ENCODE measurements at regions not wholly inside any gene's neighbourhood (a gene's known extent, or its start where the extent isn't known, plus 50 kb on each side); places are given as distances from the start of the nearest gene placed in this dataset.

- ChIA-PET CTCF (no interaction called here), POLR2A (no interaction called here), RAD21 (ENCODE audit: low non-redundant PET in 1 of 2, low total read pairs in 2 of 2, uncharacterized antibody in 2 of 2, unreplicated experiment in 2 of 2) (no interaction called here)
- no peak overlapping the region for H3K27ac ChIP-seq (ENCODE audit: low read depth, low read length)
- no peaks in the 10 kb centered on the region for H3K4me1 ChIP-seq (ENCODE audit: control insufficient read depth in 1 of 2, insufficient read depth in 2 of 2, low read length in 2 of 2)
- DNase-seq (ENCODE audit: low read depth, low spot score), result no peak
- no peak overlapping the region for H3K9ac ChIP-seq (ENCODE audit: low read length)
- ATAC-seq, result no peak
- TF ChIP-seq ATF3 (IDR thresholded peaks at IDR 0.05) (no peak), ZFX (IDR thresholded peaks at IDR 0.05) (no peak), EZH2 (IDR thresholded peaks at IDR 0.05) (no peak), CTCF (IDR thresholded peaks at IDR 0.05 in 2 of 3, conservative IDR thresholded peaks at IDR 0.05 in 1 of 3; ENCODE audit: borderline replicate concordance in 1 of 3, insufficient read depth in 1 of 3, low read depth in 2 of 3, low read length in 2 of 3) (no peak), MAX (IDR thresholded peaks at IDR 0.05) (no peak), REST (IDR thresholded peaks at IDR 0.05; ENCODE audit: low read depth) (no peak), JUND (IDR thresholded peaks at IDR 0.05) (no peak), ZBTB33 (IDR thresholded peaks at IDR 0.05; ENCODE audit: extremely low read depth, insufficient replicate concordance, low read length) (no peak), TCF7L2 (IDR thresholded peaks at IDR 0.05; ENCODE audit: borderline replicate concordance, extremely low read depth, insufficient read depth, insufficient read length) (no peak), FOSL1 (IDR thresholded peaks at IDR 0.05; ENCODE audit: low read depth) (no peak), EZH2phosphoT487 (IDR thresholded peaks at IDR 0.05; ENCODE audit: borderline replicate concordance) (no peak), RAD21 (IDR thresholded peaks at IDR 0.05; ENCODE audit: low read depth) (no peak), YY1 (IDR thresholded peaks at IDR 0.05; ENCODE audit: extremely low read depth, insufficient replicate concordance, low read depth, low read length) (no peak), SP1 (IDR thresholded peaks at IDR 0.05; ENCODE audit: low read depth) (no peak), ZNF274 (IDR thresholded peaks at IDR 0.05; ENCODE audit: low read depth, low read length) (no peak)
- H4K20me1 ChIP-seq (ENCODE audit: insufficient read depth), result no peaks in the 10 kb centered on the region; the same call in 1 of the 2 replicates
- BruUV-seq (replicated peaks), result no TSS peak
- no peak overlapping the region for H2AFZ ChIP-seq (ENCODE audit: low read depth, low read length, poor library complexity, severe bottlenecking)
- intact Hi-C loops (cut with micrococcal nuclease), result no loop called here
- peaks cover 3 to 15% of the 10 kb centered on the region in 2 experiments; a peak in 1 of 4 replicates for H3K9me3 ChIP-seq (ENCODE audit: control insufficient read depth in 1 of 2, insufficient read depth in 1 of 2, low read depth in 1 of 2, low read length in 2 of 2)
- no peak overlapping the region for H3K4me2 ChIP-seq (ENCODE audit: low read length)
- no peaks in the 10 kb centered on the region for H3K79me2 ChIP-seq (ENCODE audit: insufficient read depth, low read length)
- H3K36me3 ChIP-seq (ENCODE audit: control insufficient read depth in 1 of 2, insufficient read depth in 2 of 2, low read length in 2 of 2), result no peaks in the 10 kb centered on the region
- H3K9me2 ChIP-seq (ENCODE audit: insufficient read depth), result no peaks in the 10 kb centered on the region
- no peak overlapping the region for H3K4me3 ChIP-seq (replicated peaks in 1 of 2; ENCODE audit: low read depth in 1 of 2, low read length in 2 of 2)
- H3K27me3 ChIP-seq (ENCODE audit: insufficient read depth, low read length), result no peaks in the 10 kb centered on the region
Observed at GRCh38 chr7:146008293-146008692, 108.3 kb upstream of the CNTNAP2 start.

All from HCT116 (cell line).